Endothelial cell of umbilical vein (primary cell): ENCODE measurements at regions not wholly inside any gene's neighbourhood (a gene's known extent, or its start where the extent isn't known, plus 50 kb on each side); places are given as distances from the start of the nearest gene placed in this dataset.

Source experiments
- BruUV-seq: library from RNA; stranded (reverse); fragments of 400-500 nt; replicated peaks from 2 replicates; lab custom pipeline; 2021; lab: Mats Ljungman, UMichigan
- CTCF ChIA-PET: fragments of 300-600, 350-600 bp; sonication (Branson Sonifier 250); formaldehyde crosslinking; loops from one replicate; lab custom pipeline; 2021; ENCODE audit warnings: antibody characterized with exemption, inconsistent platforms; lab: Charles Lee
- POLR2A ChIA-PET: fragments of 300-600, 350-600 bp; sonication (Branson Sonifier 250); formaldehyde crosslinking; loops from one replicate; lab custom pipeline; 2021; ENCODE audit warnings: antibody characterized with exemption, inconsistent platforms; lab: Charles Lee
- DNase-seq: peaks from one replicate; pipeline ENCODE4 v3.0.0-alpha.2; 2011; ENCODE audit warnings: low read depth, low spot score
- FAIRE-seq: peaks from 2 replicates; lab custom pipeline; 2011; peaks lifted over from hg19 to GRCh38; lab: Jason Lieb, UNC
- H2AFZ ChIP-seq: 2 replicates; pipeline ENCODE4 v1.6.0; 2012; ENCODE audit warnings: low read depth, low read length, control low read depth, inconsistent platforms
- H3K27ac ChIP-seq: 2 replicates; pipeline ENCODE4 v1.5.1; 2011; ENCODE audit warnings: low read depth, mild to moderate bottlenecking, control low read depth, low read length, moderate library complexity; ENCODE audit not compliant: insufficient read depth
- H3K27me3 ChIP-seq, 2 experiments: 2 replicates each; pipeline versions ENCODE4 v1.6.0 to v1.6.1; 2011; ENCODE audit warnings: low read length in 2 of 2, mixed read lengths in 1 of 2; ENCODE audit not compliant: control insufficient read depth in 2 of 2, insufficient read depth in 2 of 2
- H3K36me3 ChIP-seq, 2 experiments: 2 replicates in 1 of 2; 3 replicates in 1 of 2; pipeline ENCODE4 v1.5.1; 2011; ENCODE audit warnings: low read length in 2 of 2, mild to moderate bottlenecking in 1 of 2, moderate library complexity in 1 of 2; ENCODE audit not compliant: control insufficient read depth in 2 of 2, insufficient read depth in 2 of 2; ENCODE audit errors: extremely low read depth in 1 of 2
- H3K4me1 ChIP-seq: 3 replicates; pipeline ENCODE4 v1.5.1; 2011; ENCODE audit warnings: mild to moderate bottlenecking, low read length; ENCODE audit not compliant: control insufficient read depth, insufficient read depth; ENCODE audit errors: extremely low read depth
- H3K4me2 ChIP-seq: 2 replicates; pipeline ENCODE4 v1.6.1; 2011; ENCODE audit warnings: low read length, control low read depth, mixed read lengths; ENCODE audit not compliant: insufficient read depth
- H3K4me3 ChIP-seq, 3 experiments: fragments of 200-600 bp in 1 of 3; sonication (generic), shearing (Covaris generic) in 1 of 3; replicated peaks in 1 of 3; 2 replicates each; pipeline ENCODE4 v1.5.1; 2011 to 2016; ENCODE audit warnings: control low read depth in 3 of 3, low read length in 3 of 3, mild to moderate bottlenecking in 2 of 3, inconsistent platforms in 1 of 3, low read depth in 1 of 3, moderate library complexity in 1 of 3; ENCODE audit not compliant: insufficient read depth in 1 of 3
- H3K79me2 ChIP-seq: 2 replicates; pipeline ENCODE4 v1.6.0; 2012; ENCODE audit warnings: low read length, inconsistent platforms; ENCODE audit not compliant: control insufficient read depth, insufficient read depth
- H3K9ac ChIP-seq: replicated peaks from 2 replicates; pipeline ENCODE3; 2011; ENCODE audit warnings: low read length, control low read depth; ENCODE audit not compliant: insufficient read depth; ENCODE audit errors: extremely low read depth
- H3K9me1 ChIP-seq: replicated peaks from 3 replicates; pipeline ENCODE4 v1.6.0; 2011; ENCODE audit warnings: mild to moderate bottlenecking, low read length; ENCODE audit not compliant: control insufficient read depth, insufficient read depth; ENCODE audit errors: extremely low read depth
- H3K9me3 ChIP-seq: replicated peaks from 2 replicates; pipeline ENCODE4 v1.5.1; 2012; ENCODE audit warnings: low read length, inconsistent platforms; ENCODE audit not compliant: control insufficient read depth, insufficient read depth
- H4K20me1 ChIP-seq: replicated peaks from 2 replicates; pipeline ENCODE3; 2011; ENCODE audit warnings: mild to moderate bottlenecking, low read length; ENCODE audit not compliant: control insufficient read depth, insufficient read depth; ENCODE audit errors: extremely low read depth
- EZH2 ChIP-seq: IDR thresholded peaks from 2 replicates; pipeline ENCODE4 v1.6.1; 2012; ENCODE audit warnings: borderline replicate concordance, low read depth, mild to moderate bottlenecking, moderate library complexity, low read length, inconsistent platforms; ENCODE audit not compliant: severe bottlenecking
- FOS ChIP-seq: IDR thresholded peaks from 2 replicates; pipeline ENCODE4 v1.6.1; 2011; ENCODE audit warnings: mild to moderate bottlenecking, low read length, moderate library complexity, borderline replicate concordance; ENCODE audit not compliant: insufficient read depth
- GATA2 ChIP-seq: IDR thresholded peaks from 2 replicates; pipeline ENCODE4 v1.7.0; 2011; ENCODE audit warnings: low read depth, mild to moderate bottlenecking, moderate library complexity, mixed read lengths, low read length; ENCODE audit not compliant: insufficient read length, insufficient read depth
- JUN ChIP-seq: IDR thresholded peaks from 2 replicates; pipeline ENCODE4 v1.6.1; 2011; ENCODE audit warnings: borderline replicate concordance, low read depth; ENCODE audit not compliant: insufficient read length, insufficient read depth
- MAX ChIP-seq: IDR thresholded peaks from 2 replicates; pipeline ENCODE4 v1.6.1; 2011; ENCODE audit not compliant: insufficient read depth, insufficient read length
- MYC ChIP-seq: IDR thresholded peaks from one replicate; pipeline ENCODE4 v1.6.1; 2011; ENCODE audit warnings: mild to moderate bottlenecking, low read depth, low read length
- POLR2A ChIP-seq: IDR thresholded peaks from 2 replicates; pipeline ENCODE4 v1.6.1; 2012; ENCODE audit warnings: low read depth, mild to moderate bottlenecking, control low read depth, low read length
- POLR2AphosphoS5 ChIP-seq: IDR thresholded peaks from 2 replicates; pipeline ENCODE4 v1.6.1; 2012; ENCODE audit warnings: low read depth, mild to moderate bottlenecking, control low read depth, low read length, moderate library complexity; ENCODE audit not compliant: insufficient read depth
- dilution Hi-C: fragments of 300-500 bp; cut with MboI; formaldehyde crosslinking; loops from one replicate; pipeline ENCODE4 v1.15.0; 2019; ENCODE audit warnings: low sequenced_read_pairs; ENCODE audit not compliant: extremely low pct_ligation_motif_present
- intact Hi-C: fragments of 100-400 bp; cut with micrococcal nuclease; formaldehyde crosslinking; loops from one replicate; pipeline ENCODE4 v1.10.0; 2022
- TF ChIP-seq, protein P1 (sequence below), 2 donors: IDR thresholded peaks; 1 replicate in 1 of 2; 2 replicates in 1 of 2; pipeline ENCODE4 v1.5.1; 2011; ENCODE audit warnings: low read length in 2 of 2, mild to moderate bottlenecking in 2 of 2, moderate library complexity in 2 of 2, control low read depth in 1 of 2, inconsistent platforms in 1 of 2, low read depth in 1 of 2; ENCODE audit not compliant: insufficient read depth in 1 of 2; ENCODE audit errors: extremely low read depth in 1 of 2

GRCh38 chr3:109569135-109569846 lies 231.9 kb upstream of the DPPA4 start:
- peaks cover 2% of the 10 kb centered on the region for H3K9me3 ChIP-seq
- POLR2A ChIA-PET: no interaction called here
- FAIRE-seq: no peak

GRCh38 chr3:109570408-109570807 lies 233.1 kb upstream of the DPPA4 start:
- dilution Hi-C loops: no loop called here
- H3K4me3 ChIP-seq: no peak overlapping the region
- no peak for FAIRE-seq

More at GRCh38 chr3:109569135-109569846, 231.9 kb upstream of the DPPA4 start:
- H3K4me1 ChIP-seq: no peaks in the 10 kb centered on the region
- H3K79me2 ChIP-seq: no peaks in the 10 kb centered on the region
- dilution Hi-C loops: no loop called here
- H4K20me1 ChIP-seq: no peaks in the 10 kb centered on the region
- CTCF ChIA-PET: no interaction called here
- no peaks in the 10 kb centered on the region for H3K9me1 ChIP-seq
- intact Hi-C loops: no loop called here
- H3K27ac ChIP-seq: no peak overlapping the region
- no peaks in the 10 kb centered on the region for H3K27me3 ChIP-seq
- no peak overlapping the region for H3K9ac ChIP-seq
- no peak for TF ChIP-seq POLR2AphosphoS5
- no peak for TF ChIP-seq MAX
- TF ChIP-seq GATA2: no peak
- H2AFZ ChIP-seq: no peak overlapping the region
- no peaks in the 10 kb centered on the region for H3K36me3 ChIP-seq
- no TSS peak for BruUV-seq
- no peak overlapping the region for H3K4me2 ChIP-seq
- H3K4me3 ChIP-seq: no peak overlapping the region
- no peak for DNase-seq

More at GRCh38 chr3:109570408-109570807, 233.1 kb upstream of the DPPA4 start:
- no peak overlapping the region for H2AFZ ChIP-seq
- H4K20me1 ChIP-seq: no peaks in the 10 kb centered on the region
- intact Hi-C loops: no loop called here
- peaks cover 2% of the 10 kb centered on the region for H3K9me3 ChIP-seq
- ChIA-PET CTCF (no interaction called here), POLR2A (no interaction called here)
- no peak for TF ChIP-seq FOS
- TF ChIP-seq MYC: no peak
- no peak for TF ChIP-seq POLR2AphosphoS5
- TF ChIP-seq JUN: no peak
- TF ChIP-seq, protein P1, sequence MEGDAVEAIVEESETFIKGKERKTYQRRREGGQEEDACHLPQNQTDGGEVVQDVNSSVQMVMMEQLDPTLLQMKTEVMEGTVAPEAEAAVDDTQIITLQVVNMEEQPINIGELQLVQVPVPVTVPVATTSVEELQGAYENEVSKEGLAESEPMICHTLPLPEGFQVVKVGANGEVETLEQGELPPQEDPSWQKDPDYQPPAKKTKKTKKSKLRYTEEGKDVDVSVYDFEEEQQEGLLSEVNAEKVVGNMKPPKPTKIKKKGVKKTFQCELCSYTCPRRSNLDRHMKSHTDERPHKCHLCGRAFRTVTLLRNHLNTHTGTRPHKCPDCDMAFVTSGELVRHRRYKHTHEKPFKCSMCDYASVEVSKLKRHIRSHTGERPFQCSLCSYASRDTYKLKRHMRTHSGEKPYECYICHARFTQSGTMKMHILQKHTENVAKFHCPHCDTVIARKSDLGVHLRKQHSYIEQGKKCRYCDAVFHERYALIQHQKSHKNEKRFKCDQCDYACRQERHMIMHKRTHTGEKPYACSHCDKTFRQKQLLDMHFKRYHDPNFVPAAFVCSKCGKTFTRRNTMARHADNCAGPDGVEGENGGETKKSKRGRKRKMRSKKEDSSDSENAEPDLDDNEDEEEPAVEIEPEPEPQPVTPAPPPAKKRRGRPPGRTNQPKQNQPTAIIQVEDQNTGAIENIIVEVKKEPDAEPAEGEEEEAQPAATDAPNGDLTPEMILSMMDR (IDR thresholded peaks at IDR 0.05; ENCODE audit: extremely low read depth in 1 of 2, insufficient read depth in 1 of 2, low read depth in 1 of 2, low read length in 2 of 2): no peak
- no peak for TF ChIP-seq MAX
- TF ChIP-seq EZH2: no peak
- no peak for TF ChIP-seq POLR2A
- TF ChIP-seq GATA2: no peak
- H3K79me2 ChIP-seq: no peaks in the 10 kb centered on the region
- no peak overlapping the region for H3K27ac ChIP-seq
- no peak for DNase-seq
- H3K9ac ChIP-seq: no peak overlapping the region
- no peaks in the 10 kb centered on the region for H3K36me3 ChIP-seq
- H3K4me1 ChIP-seq: no peaks in the 10 kb centered on the region
- no peaks in the 10 kb centered on the region for H3K9me1 ChIP-seq
- no peaks in the 10 kb centered on the region for H3K27me3 ChIP-seq
- H3K4me2 ChIP-seq: no peak overlapping the region
- no TSS peak for BruUV-seq
